ENCODE measurements at regions not wholly inside any gene's neighbourhood (a gene's known extent, or its start where the extent isn't known, plus 50 kb on each side); places are given as distances from the start of the nearest gene placed in this dataset.
"Not testable (repeated sequence)": the region's sequence is repeated elsewhere in the genome, so short reads cannot be mapped to it uniquely, and the experiment has no call there.

DNA sequence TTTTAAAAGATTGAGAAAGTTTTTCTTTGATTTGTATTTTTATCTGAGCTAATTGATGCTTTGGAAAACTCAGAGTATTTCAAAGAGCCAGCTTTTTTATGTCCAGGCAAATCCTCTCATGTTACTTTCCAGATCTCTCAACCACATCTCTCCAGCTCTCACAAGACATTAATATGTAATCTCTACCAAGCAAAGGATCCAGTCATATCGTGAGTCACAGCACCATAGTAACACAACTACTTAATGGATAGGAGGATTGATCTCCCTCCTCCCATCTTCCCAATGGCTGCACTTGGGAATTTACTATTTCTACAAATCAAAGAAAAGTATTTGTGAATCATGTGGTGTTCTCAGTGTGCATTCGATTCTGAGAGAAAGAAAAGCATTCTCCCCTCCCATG is 63.3 kb downstream of the POU4F1 start:
- in situ Hi-C loops (cut with HindIII; ENCODE audit: low sequenced_read_pairs) = no loop called here
- TF ChIP-seq CTCF (IDR thresholded peaks at IDR 0.05; ENCODE audit: low read depth, low read length) = no peak
- DNase-seq (ENCODE audit: low read depth, low spot score) = no peak
- no peak overlapping the region for H3K4me3 ChIP-seq (ENCODE audit: low read depth, low read length)

GRCh38 chr13:78526044-78526443 is 77.3 kb downstream of the POU4F1 start:
- H3K4me3 ChIP-seq (ENCODE audit: low read depth, low read length); DNase-seq (ENCODE audit: low read depth, low spot score); in situ Hi-C loops (cut with HindIII; ENCODE audit: low sequenced_read_pairs): not testable (repeated sequence)

DNA sequence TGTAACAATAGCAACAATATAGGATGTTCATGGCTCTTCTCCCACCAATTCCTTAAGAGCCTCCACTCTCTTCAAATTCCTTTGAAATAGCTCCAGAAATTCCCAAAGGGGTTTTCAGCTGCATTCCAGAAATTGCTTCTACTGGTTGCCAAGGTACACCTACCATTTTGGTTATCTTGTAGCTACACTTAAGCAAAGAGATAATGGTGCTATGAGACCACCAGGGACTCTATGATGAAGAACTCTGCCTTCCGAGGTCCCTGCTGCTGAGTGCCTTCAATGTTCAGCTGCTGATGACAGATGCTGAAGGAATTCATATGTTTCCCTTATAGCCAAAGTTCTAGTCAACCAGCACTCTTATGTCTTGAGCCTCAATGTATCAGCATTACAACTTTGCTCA is 78.4 kb downstream of the POU4F1 start:
- no peak overlapping the region for H3K4me3 ChIP-seq (ENCODE audit: low read depth, low read length)
- no peak for DNase-seq (ENCODE audit: low read depth, low spot score)
- TF ChIP-seq CTCF (IDR thresholded peaks at IDR 0.05; ENCODE audit: low read depth, low read length) = no peak
- in situ Hi-C loops (cut with HindIII; ENCODE audit: low sequenced_read_pairs) = no loop called here

- H3K4me3 ChIP-seq (ENCODE audit: low read depth, low read length) = no peak overlapping the region
- in situ Hi-C loops (cut with HindIII; ENCODE audit: low sequenced_read_pairs) = no loop called here
- DNase-seq (ENCODE audit: low read depth, low spot score) = no peak
- TF ChIP-seq CTCF (IDR thresholded peaks at IDR 0.05; ENCODE audit: low read depth, low read length) = no peak
These were observed 82.3 kb downstream of the POU4F1 start for GRCh38 chr13:78521091-78521490.

- TF ChIP-seq CTCF (IDR thresholded peaks at IDR 0.05; ENCODE audit: low read depth, low read length) = no peak
- no peak overlapping the region for H3K4me3 ChIP-seq (ENCODE audit: low read depth, low read length)
- in situ Hi-C loops (cut with HindIII; ENCODE audit: low sequenced_read_pairs) = no loop called here
- no peak for DNase-seq (ENCODE audit: low read depth, low spot score)
These were observed 82.9 kb downstream of the POU4F1 start for GRCh38 chr13:78520425-78520824.

- DNase-seq (ENCODE audit: low read depth, low spot score); H3K4me3 ChIP-seq (ENCODE audit: low read depth, low read length); in situ Hi-C loops (cut with HindIII; ENCODE audit: low sequenced_read_pairs): not testable (repeated sequence)
These were observed 84.9 kb downstream of the POU4F1 start for GRCh38 chr13:78518482-78518881.

DNA sequence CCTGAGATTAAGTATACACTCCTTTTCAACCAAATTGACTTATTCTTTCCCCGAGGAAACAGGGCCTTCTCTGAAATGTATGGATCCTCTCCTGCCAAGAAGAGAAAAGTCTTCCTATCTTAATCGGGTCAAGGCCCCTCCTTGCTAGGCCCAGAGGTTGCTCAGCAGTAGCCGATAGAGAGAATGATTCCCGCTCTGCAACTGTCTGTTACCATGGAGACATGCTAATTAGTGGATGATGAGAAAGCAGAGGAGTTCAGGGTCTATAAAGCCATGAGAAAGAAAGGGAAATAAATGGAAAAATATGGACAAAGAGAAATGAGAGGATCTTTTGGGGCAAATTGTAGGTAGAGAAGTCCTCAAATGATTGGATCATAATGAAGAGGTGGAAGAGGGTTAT is 103.5 kb downstream of the POU4F1 start:
- DNase-seq (ENCODE audit: low read depth, low spot score) = no peak
- H3K4me3 ChIP-seq (ENCODE audit: low read depth, low read length) = no peak overlapping the region
- in situ Hi-C loops (cut with HindIII; ENCODE audit: low sequenced_read_pairs) = no loop called here
- TF ChIP-seq CTCF (IDR thresholded peaks at IDR 0.05; ENCODE audit: low read depth, low read length) = no peak

GRCh38 chr13:78497702-78498355 is 105.5 kb downstream of the POU4F1 start:
- in situ Hi-C loops (cut with HindIII; ENCODE audit: low sequenced_read_pairs) = no loop called here
- DNase-seq (ENCODE audit: low read depth, low spot score) = no peak
- no peak overlapping the region for H3K4me3 ChIP-seq (ENCODE audit: low read depth, low read length)
- no peak for TF ChIP-seq CTCF (IDR thresholded peaks at IDR 0.05; ENCODE audit: low read depth, low read length)

Data from astrocyte of the spinal cord (primary cell).